HFFc6 (cell line): ENCODE measurements at regions not wholly inside any gene's neighbourhood (a gene's known extent, or its start where the extent isn't known, plus 50 kb on each side); places are given as distances from the start of the nearest gene placed in this dataset.

Source experiments
- DNase-seq: peaks from one replicate; pipeline ENCODE4 v3.0.0-alpha.2; 2018
- H3K27ac Mint-ChIP-seq: 2 replicates; pipeline ENCODE4 v1.8.0; 2020; ENCODE audit warnings: mild to moderate bottlenecking, mixed read lengths
- H3K27me3 Mint-ChIP-seq: 2 replicates; pipeline ENCODE4 v1.8.0; 2021; ENCODE audit warnings: mild to moderate bottlenecking, moderate library complexity, mixed read lengths; ENCODE audit not compliant: insufficient read depth
- H3K36me3 Mint-ChIP-seq: 2 replicates; pipeline ENCODE4 v1.8.0; 2021; ENCODE audit warnings: low read depth, mixed read lengths
- H3K4me1 Mint-ChIP-seq: 2 replicates; pipeline ENCODE4 v1.8.0; 2020; ENCODE audit warnings: low read depth, mixed read lengths
- H3K4me3 Mint-ChIP-seq: 2 replicates; pipeline ENCODE4 v1.8.0; 2020; ENCODE audit warnings: mild to moderate bottlenecking, moderate library complexity, mixed read lengths
- H3K9me3 Mint-ChIP-seq: 2 replicates; pipeline ENCODE4 v1.8.0; 2020; ENCODE audit warnings: mild to moderate bottlenecking, mixed read lengths
- CTCF ChIP-seq: fragments of 200-600 bp; sonication (generic); IDR thresholded peaks from 2 replicates; pipeline ENCODE4 v1.5.0; 2021; ENCODE audit warnings: antibody characterized with exemption, mild to moderate bottlenecking

DNA sequence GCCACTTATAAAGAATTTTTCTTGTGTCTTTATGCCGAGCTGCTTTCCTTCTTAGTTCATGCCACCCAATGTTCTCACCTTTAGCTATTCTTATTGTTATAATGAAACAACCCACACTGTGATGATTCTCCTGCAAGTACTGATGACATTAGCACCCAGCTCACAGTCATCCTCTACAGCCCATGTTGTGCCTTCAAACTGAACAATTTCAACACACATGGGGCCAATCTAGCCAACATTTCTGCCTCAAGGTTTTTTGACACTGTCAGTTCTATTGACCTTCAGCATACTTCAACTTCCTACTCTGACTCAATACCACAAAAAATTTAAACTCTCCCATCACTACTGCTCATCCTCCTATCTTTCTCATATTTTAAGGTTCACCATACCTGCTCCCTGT is 752.4 kb downstream of the FGF9 start:
- TF ChIP-seq CTCF: no peak
- H3K27ac Mint-ChIP-seq: no peak overlapping the region
- no peak for DNase-seq
- no peaks in the 10 kb centered on the region; the same call in 1 of the 2 replicates for H3K27me3 Mint-ChIP-seq
- H3K4me1 Mint-ChIP-seq: no peaks in the 10 kb centered on the region
- peaks cover 6% of the 10 kb centered on the region; the same call in 1 of the 2 replicates for H3K36me3 Mint-ChIP-seq
- H3K9me3 Mint-ChIP-seq: peaks cover 68% of the 10 kb centered on the region
- no peak overlapping the region for H3K4me3 Mint-ChIP-seq

- DNase-seq: no peak
- peaks cover 6% of the 10 kb centered on the region; the same call in 1 of the 2 replicates for H3K36me3 Mint-ChIP-seq
- H3K9me3 Mint-ChIP-seq: peaks cover 64% of the 10 kb centered on the region
- no peaks in the 10 kb centered on the region; the same call in 1 of the 2 replicates for H3K27me3 Mint-ChIP-seq
- no peak overlapping the region for H3K4me3 Mint-ChIP-seq
- no peaks in the 10 kb centered on the region for H3K4me1 Mint-ChIP-seq
- H3K27ac Mint-ChIP-seq: no peak overlapping the region
- TF ChIP-seq CTCF: no peak
Measured at GRCh38 chr13:22425087-22425486, 754.2 kb downstream of the FGF9 start.

GRCh38 chr13:22427066-22427465 is 753.7 kb upstream of the SGCG start:
- Mint-ChIP-seq H3K9me3 (peaks cover 55% of the 10 kb centered on the region), H3K36me3 (peaks cover 6% of the 10 kb centered on the region; the same call in 1 of the 2 replicates), H3K4me3 (no peak overlapping the region), H3K27ac (no peak overlapping the region), H3K4me1 (no peaks in the 10 kb centered on the region), H3K27me3 (no peaks in the 10 kb centered on the region; the same call in 1 of the 2 replicates)
- no peak for TF ChIP-seq CTCF
- DNase-seq: no peak

DNA sequence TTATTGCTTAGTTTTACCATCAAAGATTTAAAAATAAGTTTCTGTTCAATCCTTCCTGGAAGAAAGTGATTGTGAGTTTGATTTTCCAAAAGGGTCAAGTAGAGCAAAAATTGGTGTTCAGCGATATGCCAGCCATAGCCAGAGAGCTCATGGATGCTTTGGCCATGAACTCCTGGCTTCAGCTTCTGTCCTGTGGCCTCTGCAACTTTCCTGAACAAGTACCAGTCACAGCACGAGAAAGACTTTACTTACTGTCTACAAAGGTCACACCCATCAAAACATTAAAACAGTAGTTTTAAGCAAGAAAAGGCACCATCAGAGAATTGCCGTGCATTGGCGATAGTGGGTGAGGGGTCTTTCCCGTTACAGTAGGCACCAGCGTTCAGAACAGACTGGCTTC is 753.0 kb upstream of the SGCG start:
- H3K4me1 Mint-ChIP-seq: no peaks in the 10 kb centered on the region
- peaks cover 6% of the 10 kb centered on the region; the same call in 1 of the 2 replicates for H3K36me3 Mint-ChIP-seq
- no peak for TF ChIP-seq CTCF
- peaks cover 50% of the 10 kb centered on the region for H3K9me3 Mint-ChIP-seq
- no peaks in the 10 kb centered on the region; the same call in 1 of the 2 replicates for H3K27me3 Mint-ChIP-seq
- DNase-seq: no peak
- no peak overlapping the region for H3K4me3 Mint-ChIP-seq
- no peak overlapping the region for H3K27ac Mint-ChIP-seq

DNA sequence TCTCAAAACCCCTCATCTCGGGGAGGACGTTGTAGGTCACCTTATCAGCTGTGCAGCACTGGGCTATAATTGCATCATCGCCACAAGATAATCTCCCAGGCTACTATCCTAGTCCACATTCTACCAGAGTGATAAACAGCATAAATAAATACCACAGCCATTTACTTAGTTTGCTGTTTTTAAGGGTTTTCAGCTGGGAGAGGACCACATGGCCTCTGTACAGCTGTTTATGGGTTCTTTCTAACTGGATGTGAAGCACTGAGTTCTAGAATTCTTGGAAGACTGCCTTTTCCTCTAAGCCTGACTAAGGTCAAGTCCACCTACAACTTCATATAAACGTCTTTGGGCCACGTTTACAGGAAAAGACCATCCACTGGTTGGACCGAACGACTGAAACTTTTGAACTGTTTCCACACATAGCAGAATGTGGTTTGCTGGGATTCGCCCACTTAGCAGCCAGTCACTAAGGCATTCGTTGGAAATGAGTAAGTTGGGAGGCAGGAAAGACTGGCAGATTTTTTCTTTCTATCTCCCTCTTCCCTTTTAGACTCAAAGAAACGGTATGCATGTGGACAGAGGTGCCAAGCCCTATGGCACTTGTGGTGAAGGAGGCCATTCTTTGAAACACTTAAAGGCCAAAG is 752.5 kb upstream of the SGCG start:
- no peak for TF ChIP-seq CTCF
- peaks cover 4% of the 10 kb centered on the region; the same call in 1 of the 2 replicates for H3K36me3 Mint-ChIP-seq
- no peak overlapping the region for H3K27ac Mint-ChIP-seq
- H3K4me3 Mint-ChIP-seq: no peak overlapping the region
- H3K9me3 Mint-ChIP-seq: peaks cover 46% of the 10 kb centered on the region
- no peaks in the 10 kb centered on the region for H3K4me1 Mint-ChIP-seq
- no peaks in the 10 kb centered on the region; the same call in 1 of the 2 replicates for H3K27me3 Mint-ChIP-seq
- no peak for DNase-seq
